GM18951 (cell line): ENCODE measurements at regions not wholly inside any gene's neighbourhood (a gene's known extent, or its start where the extent isn't known, plus 50 kb on each side); places are given as distances from the start of the nearest gene placed in this dataset.
"Not testable (repeated sequence)": the region's sequence is repeated elsewhere in the genome, so short reads cannot be mapped to it uniquely, and the experiment has no call there.

Experiments used
- POLR2A ChIP-seq: IDR thresholded peaks from 4 replicates; pipeline ENCODE4 v1.6.1; 2011; ENCODE audit warnings: mild to moderate bottlenecking; ENCODE audit not compliant: insufficient read length, insufficient read depth; ENCODE audit errors: extremely low read depth
- in situ Hi-C: fragments of 300-500 bp; cut with MboI; formaldehyde crosslinking; loops from one replicate; pipeline ENCODE4 v1.12.0; 2022; ENCODE audit warnings: low sequenced_read_pairs, mixed read lengths, inconsistent platforms; ENCODE audit not compliant: unreplicated experiment

DNA sequence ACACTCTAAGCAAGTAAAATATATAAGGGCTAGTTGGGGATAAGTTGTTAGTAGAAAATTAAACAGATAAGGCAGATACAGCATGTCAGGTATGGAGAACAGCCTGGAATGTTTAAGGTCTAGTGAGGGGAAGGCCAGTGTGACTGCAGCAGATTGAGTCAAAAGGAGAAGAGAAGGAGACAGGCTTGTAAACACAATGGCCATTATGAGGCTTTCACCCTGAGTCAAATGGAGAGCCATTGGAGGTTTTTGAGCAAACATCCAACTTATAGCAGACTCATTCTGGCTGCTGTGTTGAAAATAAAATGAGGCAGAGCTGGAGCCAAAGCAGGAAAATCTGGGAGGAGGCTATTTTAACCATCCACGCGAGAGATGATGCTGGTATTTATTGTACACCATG lies 142.0 kb downstream of the DUSP6 start:
- TF ChIP-seq POLR2A, result no peak
- in situ Hi-C loops, result no loop called here

DNA sequence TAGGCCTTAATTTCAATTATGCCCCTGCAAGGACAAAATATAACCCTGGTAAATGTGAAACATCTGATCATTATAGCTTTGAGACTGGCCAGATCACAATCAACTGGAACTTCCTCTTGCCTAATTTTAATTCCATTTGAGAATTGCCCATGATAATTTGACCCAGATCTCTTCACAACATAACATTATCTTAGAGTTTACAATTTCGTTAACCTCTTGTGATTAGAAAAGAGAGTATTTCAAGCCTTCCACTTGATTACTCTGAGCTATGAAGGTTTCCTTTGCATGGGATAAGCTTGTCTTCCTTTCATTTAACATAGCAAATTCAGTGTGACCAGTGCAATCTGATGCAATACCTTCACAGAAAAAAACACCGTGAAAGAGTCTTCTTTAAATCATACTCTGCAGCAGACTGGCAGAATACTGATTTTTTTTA lies 143.6 kb downstream of the DUSP6 start:
- in situ Hi-C loops, result no loop called here
- TF ChIP-seq POLR2A, result no peak

DNA sequence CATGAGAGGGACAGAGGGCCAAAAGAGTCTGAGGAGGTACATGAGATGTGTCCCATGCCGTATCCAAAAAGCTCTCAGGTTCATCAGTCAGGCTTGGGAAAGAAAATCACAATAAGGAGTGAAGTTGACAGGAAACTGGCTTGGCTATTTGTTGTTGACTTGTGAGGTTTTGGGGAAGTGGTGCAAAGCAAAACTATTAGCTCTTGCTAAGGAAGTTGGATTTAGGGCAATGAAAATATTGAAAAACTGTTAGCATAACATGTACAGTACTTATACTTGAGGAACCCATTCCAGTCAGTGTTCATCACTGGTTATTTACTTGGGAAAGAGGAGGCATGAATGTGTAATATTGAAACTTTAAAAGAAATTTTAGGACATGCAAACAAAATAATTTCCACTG lies 145.9 kb downstream of the DUSP6 start:
- TF ChIP-seq POLR2A, result no peak

DNA sequence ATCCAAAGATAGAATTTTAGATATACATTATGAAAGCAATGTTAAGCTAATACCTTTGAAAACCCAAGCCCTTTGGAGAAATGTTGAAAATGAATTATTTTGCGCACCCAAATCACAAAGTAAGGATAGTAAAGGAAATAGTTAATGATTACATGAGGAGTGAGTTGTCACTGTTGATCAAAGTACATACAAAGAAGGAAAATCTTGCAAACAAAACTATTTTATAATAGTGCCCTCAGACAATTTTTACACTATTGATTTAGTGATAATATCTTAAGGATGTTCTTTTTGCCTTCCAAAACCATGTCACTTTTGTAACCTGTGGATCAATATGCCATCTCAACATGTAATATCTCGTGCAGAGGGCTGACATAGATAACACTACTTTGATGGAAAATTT lies 146.8 kb downstream of the DUSP6 start:
- in situ Hi-C loops, result no loop called here
- TF ChIP-seq POLR2A, result no peak

More for the DNA sequence above, 145.9 kb downstream of the DUSP6 start:
- in situ Hi-C loops, result no loop called here

DNA sequence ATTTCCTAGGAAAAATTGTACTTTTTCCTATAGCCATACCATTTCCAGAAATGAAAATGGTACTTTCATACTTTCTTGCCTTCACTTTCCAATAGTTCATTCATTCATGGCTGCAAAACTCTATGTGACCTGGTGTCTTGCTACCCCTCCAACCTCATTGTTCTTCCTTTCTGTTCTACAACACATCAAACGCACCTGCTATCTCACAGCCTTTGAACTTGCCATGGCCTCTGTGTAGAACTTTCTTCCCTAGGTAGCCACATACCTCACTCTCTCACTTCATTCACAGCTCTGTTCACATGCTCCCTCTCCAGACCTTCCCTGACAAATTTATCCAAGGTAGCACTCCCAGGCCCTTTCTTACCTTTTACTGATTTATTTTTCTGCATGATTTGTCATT lies 149.2 kb downstream of the DUSP6 start:
- no peak for TF ChIP-seq POLR2A
- in situ Hi-C loops, result no loop called here

DNA sequence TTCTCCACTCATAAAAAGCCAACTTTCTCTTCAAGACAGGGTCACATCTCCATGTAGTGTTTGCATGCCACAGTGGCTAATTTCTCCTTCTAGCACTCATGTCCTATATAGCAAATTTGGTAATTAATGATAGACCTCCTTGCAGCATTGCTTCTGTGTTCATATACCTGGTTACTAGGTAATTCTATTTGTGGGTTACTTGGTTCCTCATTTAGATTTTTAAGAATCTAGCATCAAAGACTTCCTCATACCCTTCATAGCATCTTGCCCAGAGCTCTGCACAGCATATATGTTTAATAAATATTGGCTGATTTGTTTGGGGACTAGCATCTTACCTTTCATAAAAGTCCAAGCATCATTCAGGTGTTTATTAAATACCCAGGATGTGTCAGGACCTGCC lies 152.1 kb downstream of the DUSP6 start:
- TF ChIP-seq POLR2A, result no peak
- in situ Hi-C loops, result no loop called here

DNA sequence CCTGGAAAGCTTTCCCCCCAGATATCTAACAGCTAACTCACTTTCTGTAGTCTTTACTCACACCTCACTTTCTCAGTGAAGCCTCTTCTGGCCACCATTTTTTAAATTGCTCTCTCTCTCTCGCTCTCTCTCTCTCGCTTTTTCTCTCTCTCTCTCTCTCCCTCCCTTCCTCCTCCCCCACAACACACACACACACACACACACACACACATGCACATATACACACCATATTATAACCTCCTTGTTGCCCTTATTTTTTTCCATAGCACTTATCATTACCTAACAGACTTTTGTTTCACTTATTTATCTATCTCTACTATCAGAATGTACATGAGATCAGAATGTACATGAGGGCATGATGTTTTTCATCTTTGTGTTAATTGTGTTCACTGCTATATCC lies 156.8 kb downstream of the DUSP6 start:
- TF ChIP-seq POLR2A, result no peak
- in situ Hi-C loops, result no loop called here

DNA sequence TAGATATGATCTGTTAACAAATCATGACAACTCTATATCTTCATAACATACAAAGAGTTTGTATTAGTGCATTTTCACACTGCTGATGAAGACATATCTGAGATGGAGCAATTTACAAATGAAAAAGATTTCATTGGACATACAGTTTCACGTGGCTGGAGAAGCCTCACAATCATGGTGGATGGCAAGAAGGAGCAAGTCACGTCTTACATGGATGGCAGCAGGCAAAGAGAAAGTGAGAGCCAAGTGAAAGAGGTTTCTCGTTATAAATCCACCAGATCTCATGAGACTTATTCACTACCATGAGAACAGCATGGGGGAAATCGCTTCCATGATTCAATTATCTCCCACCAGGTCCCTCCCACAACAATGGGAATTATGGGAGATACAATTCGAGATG lies 157.6 kb downstream of the DUSP6 start:
- TF ChIP-seq POLR2A, result no peak
- in situ Hi-C loops, result no loop called here

DNA sequence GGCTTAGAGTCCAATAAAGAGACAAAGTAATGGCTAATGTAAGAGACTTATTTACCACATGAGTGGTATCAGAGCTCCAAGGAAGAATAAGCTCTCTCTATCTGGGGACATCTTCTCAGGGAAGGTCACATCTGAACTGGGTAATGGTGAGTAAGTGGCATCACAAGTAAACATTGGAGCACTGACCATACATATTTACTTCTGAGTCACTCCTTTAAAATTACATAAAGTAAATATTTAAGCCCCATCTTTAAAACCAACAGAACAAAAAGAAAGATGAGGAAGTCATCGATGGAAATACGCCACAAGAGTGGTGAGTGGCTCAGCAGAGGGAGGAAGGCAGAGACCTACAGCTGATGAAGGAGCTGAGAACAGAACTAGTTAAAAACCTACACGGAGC lies 159.9 kb downstream of the DUSP6 start:
- no peak for TF ChIP-seq POLR2A
- in situ Hi-C loops, result no loop called here

DNA sequence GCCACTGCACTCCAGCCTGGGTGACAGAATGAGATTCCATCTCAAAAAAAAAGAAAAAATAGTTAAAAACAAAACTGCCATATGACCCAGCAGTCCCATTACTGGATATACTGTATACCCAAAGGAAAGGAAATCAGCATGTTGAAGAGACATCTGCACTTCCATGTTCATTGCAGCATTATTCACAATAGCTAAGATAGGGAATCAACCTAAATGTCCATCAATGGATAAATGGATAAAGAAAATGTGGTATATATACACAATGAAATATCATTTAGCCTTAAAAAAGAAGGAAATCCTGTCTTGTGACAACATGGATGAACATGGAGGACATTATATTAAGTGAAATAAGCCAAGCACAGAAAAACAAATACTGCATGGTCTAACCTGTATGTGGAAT lies 160.7 kb downstream of the DUSP6 start:
- in situ Hi-C loops, result not testable (repeated sequence)

DNA sequence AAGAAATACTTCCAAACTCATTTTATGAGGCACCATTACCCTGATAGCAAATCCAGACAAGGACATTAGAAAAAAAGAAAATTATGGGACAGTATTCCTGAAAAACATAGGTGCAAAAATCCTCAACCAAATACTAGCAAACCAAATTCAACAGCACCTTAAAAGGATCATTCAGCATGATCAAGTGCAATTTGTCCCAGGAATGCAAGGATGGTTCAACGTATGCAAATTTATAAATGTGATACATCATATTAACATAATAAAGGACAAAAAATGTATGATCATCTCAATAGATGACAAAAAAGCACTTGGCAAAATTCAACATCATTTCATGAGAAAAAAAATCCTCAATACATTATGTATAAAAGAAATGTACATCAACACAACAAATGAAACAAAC lies 162.9 kb downstream of the DUSP6 start:
- no peak for TF ChIP-seq POLR2A
- in situ Hi-C loops, result no loop called here

DNA sequence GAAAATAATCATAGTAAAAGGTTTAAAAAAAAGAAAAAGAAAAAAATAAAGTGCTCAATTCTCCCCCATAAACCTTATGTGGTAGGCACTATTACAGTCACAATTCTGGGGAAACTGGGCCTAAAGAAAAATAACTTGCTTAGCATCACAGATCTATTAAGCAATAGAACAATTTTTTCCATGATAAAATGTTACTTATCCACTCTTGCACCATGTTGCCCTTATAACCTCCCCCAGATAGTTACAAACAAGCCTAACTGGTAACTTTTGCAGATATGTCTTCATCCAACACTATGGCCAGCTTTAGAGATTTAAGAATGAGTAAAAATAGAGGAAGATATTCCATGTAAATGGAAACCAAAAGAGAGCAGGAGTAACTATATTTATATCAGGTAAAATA lies 164.8 kb downstream of the DUSP6 start:
- in situ Hi-C loops, result no loop called here
- TF ChIP-seq POLR2A, result no peak

DNA sequence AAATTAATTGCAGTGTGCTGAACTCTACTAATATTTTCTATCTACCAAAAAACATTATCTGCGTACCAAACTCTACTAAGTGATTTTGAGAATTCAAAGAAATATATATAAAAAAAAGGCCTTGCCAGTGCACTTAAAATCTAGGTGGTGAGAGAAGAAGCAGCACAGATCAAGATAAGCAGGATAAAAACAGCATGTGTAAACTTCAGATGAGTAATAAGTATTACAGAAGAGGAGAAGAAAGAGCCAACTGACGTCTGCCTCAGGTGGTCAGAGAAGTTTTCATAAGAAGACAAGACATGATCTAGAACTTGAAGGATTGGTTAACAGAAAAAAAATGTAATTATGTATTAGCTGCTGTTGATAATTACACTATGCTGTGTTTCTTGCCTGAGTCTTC lies 166.4 kb downstream of the DUSP6 start:
- no peak for TF ChIP-seq POLR2A
- in situ Hi-C loops, result no loop called here

DNA sequence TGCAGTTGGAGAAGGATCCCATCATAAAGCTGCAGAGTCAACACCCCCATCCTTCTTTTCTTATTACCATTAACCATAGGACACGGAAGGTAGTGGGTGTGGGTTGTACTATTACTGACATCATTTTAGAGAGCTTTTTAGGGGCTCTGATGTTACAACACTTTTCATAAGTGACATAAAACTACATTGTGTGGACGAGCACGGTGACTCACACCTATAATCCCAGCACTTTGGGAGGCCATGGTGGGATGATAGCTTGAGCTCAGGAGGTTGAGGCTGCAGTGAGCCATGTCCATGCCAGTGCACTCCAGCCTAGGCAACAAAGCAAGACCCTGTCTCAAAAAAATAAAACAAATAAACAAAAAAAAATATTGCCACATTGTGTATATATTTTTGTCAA lies 167.1 kb downstream of the DUSP6 start:
- in situ Hi-C loops, result no loop called here
- TF ChIP-seq POLR2A, result no peak

DNA sequence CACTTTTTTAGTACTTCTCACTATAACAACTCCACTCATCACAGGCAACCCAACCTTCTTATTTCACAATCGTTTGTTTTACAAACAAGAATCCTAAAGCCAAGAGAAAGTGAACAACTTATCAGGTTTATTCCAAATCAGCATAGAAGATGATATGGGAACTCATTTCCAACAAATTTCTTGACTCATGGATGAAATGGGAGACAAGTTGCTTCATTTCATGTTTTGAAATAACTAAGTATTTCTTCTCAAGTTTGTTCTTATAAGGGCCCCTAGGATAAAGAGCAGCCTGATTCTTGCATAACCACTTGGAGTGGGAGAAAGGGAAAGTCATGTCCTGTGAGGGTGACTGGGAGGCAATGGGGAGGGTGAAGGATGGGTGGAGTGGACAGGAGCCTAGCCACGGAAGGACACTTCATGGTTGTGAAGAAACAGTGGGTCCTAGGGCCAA lies 168.3 kb downstream of the DUSP6 start:
- no peak for TF ChIP-seq POLR2A
- in situ Hi-C loops, result no loop called here
